Lung (tissue), 11 donors: ENCODE measurements at regions not wholly inside any gene's neighbourhood (a gene's known extent, or its start where the extent isn't known, plus 50 kb on each side); places are given as distances from the start of the nearest gene placed in this dataset.
"Not testable (repeated sequence)": the region's sequence is repeated elsewhere in the genome, so short reads cannot be mapped to it uniquely, and the experiment has no call there.

ENCODE experiments used
- ATAC-seq: fragments of 200-7000 bp; cut with Tn5 transposase; one replicate; pipeline ENCODE4 v1.9.1; 2020; ENCODE audit warnings: moderate number of reproducible peaks; ENCODE audit not compliant: insufficient read depth, low FRiP score
- DNase-seq, 3 donors: peaks; one replicate each; pipeline ENCODE4 v3.0.0-alpha.2; 2013 to 2017
- H3K27ac ChIP-seq, 2 donors: one replicate each; pipeline ENCODE4 v1.5.1; 2013; ENCODE audit warnings: mild to moderate bottlenecking in 2 of 2, moderate library complexity in 2 of 2, control low read depth in 1 of 2, inconsistent platforms in 1 of 2, low read depth in 1 of 2, low read length in 1 of 2
- H3K27me3 ChIP-seq, 3 donors: one replicate each; pipeline ENCODE4 v1.5.1; 2013; ENCODE audit warnings: low read length in 2 of 3; ENCODE audit not compliant: control insufficient read depth in 3 of 3, insufficient read depth in 3 of 3
- H3K36me3 ChIP-seq, 4 donors: one replicate each; pipeline ENCODE4 v1.5.1; 2013; ENCODE audit warnings: low read length in 4 of 4, mild to moderate bottlenecking in 1 of 4, moderate library complexity in 1 of 4; ENCODE audit not compliant: control insufficient read depth in 4 of 4, insufficient read depth in 4 of 4
- H3K4me1 ChIP-seq, 5 donors: one replicate each; pipeline ENCODE4 v1.5.1; 2013; ENCODE audit warnings: low read length in 5 of 5, mild to moderate bottlenecking in 2 of 5, moderate library complexity in 1 of 5; ENCODE audit not compliant: control insufficient read depth in 5 of 5, insufficient read depth in 5 of 5
- H3K4me3 ChIP-seq: one replicate; pipeline ENCODE4 v1.5.1; 2013; ENCODE audit warnings: mild to moderate bottlenecking, control low read depth, moderate library complexity
- H3K9ac ChIP-seq, 2 donors: one replicate each; pipeline ENCODE4 v1.5.1; 2013; ENCODE audit warnings: low read length in 2 of 2, control low read depth in 1 of 2; ENCODE audit not compliant: insufficient read depth in 1 of 2
- H3K9me3 ChIP-seq, 4 donors: one replicate each; pipeline ENCODE4 v1.5.1; 2013; ENCODE audit warnings: low read length in 3 of 4, mild to moderate bottlenecking in 1 of 4, moderate library complexity in 1 of 4; ENCODE audit not compliant: control insufficient read depth in 4 of 4, insufficient read depth in 3 of 4
- CTCF ChIP-seq: IDR thresholded peaks from 2 replicates; pipeline ENCODE4 v1.5.1; 2012; ENCODE audit warnings: mild to moderate bottlenecking; ENCODE audit errors: control extremely low read depth, extremely low read depth
- WGBS, 2 donors: extraction: QIAGEN DNeasy Blood & Tissue Kit; methylation state at CpG; one replicate each; pipeline ENCODE4 v1.1.7; 2013; 5-methylcytosine and 5-hydroxymethylcytosine counted together
- donor health status: control.
- donor health status: control.
- donor health status: Bipolar disorder and iron deficiency.
- donor health status: healthy.
- donor health status: DM: yes; HTN: yes; CAD: no.

DNA sequence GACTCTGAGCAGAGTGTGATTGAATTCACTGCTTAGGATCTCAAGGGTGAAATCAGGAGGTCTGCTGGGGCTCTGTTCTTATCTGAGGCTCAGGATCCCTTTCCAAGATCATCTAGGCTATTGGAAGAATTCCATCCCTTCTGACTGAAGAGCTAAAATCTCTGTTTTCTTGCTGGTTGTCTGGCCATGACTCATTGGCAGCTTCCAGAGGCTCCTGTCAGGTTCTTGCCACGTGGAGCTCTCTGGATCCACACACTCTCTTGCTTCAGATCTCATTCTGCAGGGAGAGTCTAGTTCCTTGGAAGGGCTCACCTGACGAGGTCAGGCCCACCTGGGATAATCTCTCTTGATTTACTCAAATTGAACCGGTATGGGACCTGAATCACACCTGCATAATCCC lies 930.7 kb downstream of the CDH8 start:
- Histone ChIP-seq H3K9me3 (no peaks in the 10 kb centered on the region), H3K4me1 (no peaks in the 10 kb centered on the region), H3K27me3 (no peaks in the 10 kb centered on the region), H3K27ac (no peak overlapping the region), H3K9ac (no peak overlapping the region), H3K4me3 (no peak overlapping the region), H3K36me3 (no peaks in the 10 kb centered on the region)
- no peak for TF ChIP-seq CTCF
- DNase-seq, result no peak
- 69 to 73% methylated on average over 3 of the region's 3 CpGs for WGBS, 2 donors
- no peak for ATAC-seq

DNA sequence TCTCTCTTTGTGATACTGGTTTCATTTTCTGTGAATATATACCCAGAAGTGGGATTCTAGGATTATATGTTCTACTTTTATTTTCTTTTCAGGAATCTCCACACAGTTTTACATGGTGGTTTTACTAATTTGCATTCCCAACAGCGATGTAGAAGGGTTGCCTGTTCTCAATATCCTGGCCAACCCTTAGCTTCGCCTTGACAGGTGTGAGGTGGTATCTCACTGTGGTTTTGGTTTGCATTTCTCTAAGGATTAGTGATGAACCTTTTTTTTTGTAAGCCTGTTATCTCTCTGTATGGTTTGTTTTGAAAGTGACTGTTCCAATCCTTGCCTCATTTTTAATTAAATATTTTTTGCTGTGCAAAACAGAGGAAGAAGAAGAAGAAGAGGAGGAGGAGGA lies 937.7 kb downstream of the CDH8 start:
- Histone ChIP-seq H3K4me1 (no peaks in the 10 kb centered on the region), H3K36me3 (no peaks in the 10 kb centered on the region), H3K27ac (no peak overlapping the region), H3K9me3 (no peaks in the 10 kb centered on the region), H3K4me3 (no peak overlapping the region), H3K27me3 (no peaks in the 10 kb centered on the region), H3K9ac (no peak overlapping the region)
- DNase-seq (no peak), ATAC-seq (no peak)
- WGBS, 2 donors, result 78 to 85% methylated on average over 2 of the region's 2 CpGs
- no peak for TF ChIP-seq CTCF

GRCh38 chr16:61091300-61091699 lies 944.9 kb downstream of the CDH8 start:
- 92 to 93% methylated on average over 7 of the region's 7 CpGs for WGBS, 2 donors
- H3K4me1 ChIP-seq, H3K27me3 ChIP-seq, H3K27ac ChIP-seq, H3K9me3 ChIP-seq, DNase-seq, ATAC-seq, H3K9ac ChIP-seq, H3K36me3 ChIP-seq, H3K4me3 ChIP-seq: not testable (repeated sequence)

DNA sequence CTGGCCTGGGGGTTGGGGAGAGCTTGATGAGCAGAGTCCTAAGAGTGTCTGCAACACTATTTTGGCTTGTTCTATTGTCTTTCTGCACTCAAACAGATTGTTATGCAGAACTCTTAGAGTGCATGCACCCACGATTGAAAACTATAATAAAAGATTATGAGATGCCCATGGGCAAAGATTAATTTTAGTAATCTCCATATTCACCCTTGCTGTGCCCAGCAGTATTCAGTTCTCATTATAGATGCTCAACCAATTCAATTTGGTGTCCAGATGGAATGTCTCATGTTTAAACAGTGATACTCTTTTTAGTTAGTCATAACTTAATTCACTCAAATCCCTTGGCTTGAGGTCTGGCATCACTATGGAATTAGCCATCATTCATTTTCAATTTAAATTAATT lies 952.5 kb downstream of the CDH8 start:
- H3K27ac ChIP-seq, result no peak overlapping the region
- TF ChIP-seq CTCF, result no peak
- no peaks in the 10 kb centered on the region for H3K36me3 ChIP-seq
- H3K9me3 ChIP-seq, result no peaks in the 10 kb centered on the region
- H3K27me3 ChIP-seq, result no peaks in the 10 kb centered on the region
- no peaks in the 10 kb centered on the region for H3K4me1 ChIP-seq
- no peak overlapping the region for H3K9ac ChIP-seq
- ATAC-seq (no peak), DNase-seq (no peak)
- H3K4me3 ChIP-seq, result no peak overlapping the region
- WGBS, 2 donors, result 70% methylated on average over 1 of the region's 1 CpG
